ENCODE measurements at regions not wholly inside any gene's neighbourhood (a gene's known extent, or its start where the extent isn't known, plus 50 kb on each side); places are given as distances from the start of the nearest gene placed in this dataset.
"Not testable (repeated sequence)": the region's sequence is repeated elsewhere in the genome, so short reads cannot be mapped to it uniquely, and the experiment has no call there.

DNA sequence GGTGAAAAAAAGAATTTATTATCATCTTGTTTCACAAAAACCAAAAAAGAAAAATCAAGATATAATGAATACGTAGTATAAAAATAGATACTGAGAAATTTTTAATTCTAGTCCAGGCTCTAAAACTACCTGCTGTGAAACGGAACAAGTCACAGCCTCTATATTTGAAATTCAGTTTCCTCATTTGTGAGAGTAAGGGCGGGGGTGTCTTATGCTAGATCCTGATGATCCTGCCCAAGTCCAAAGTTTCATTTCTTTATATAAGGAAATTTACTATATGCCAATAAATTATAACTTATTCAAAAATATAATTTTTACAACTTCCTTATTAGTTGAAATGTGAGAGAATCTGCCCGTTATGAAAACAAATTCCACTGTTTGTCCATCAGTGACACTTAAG is 385.7 kb downstream of the CGGBP1 start:
- Mint-ChIP-seq H3K9me3 (ENCODE audit: low read depth, unreplicated experiment) (no peaks in the 10 kb centered on the region), H3K27ac (ENCODE audit: unreplicated experiment) (no peak overlapping the region), H3K4me3 (ENCODE audit: low read depth, unreplicated experiment) (no peak overlapping the region), H3K27me3 (ENCODE audit: unreplicated experiment) (no peaks in the 10 kb centered on the region), H3K4me1 (ENCODE audit: low read depth, unreplicated experiment) (no peaks in the 10 kb centered on the region), H3K36me3 (ENCODE audit: insufficient read depth, unreplicated experiment) (no peaks in the 10 kb centered on the region)
- CTCF ChIA-PET = no interaction called here
- TF ChIP-seq, protein P1, sequence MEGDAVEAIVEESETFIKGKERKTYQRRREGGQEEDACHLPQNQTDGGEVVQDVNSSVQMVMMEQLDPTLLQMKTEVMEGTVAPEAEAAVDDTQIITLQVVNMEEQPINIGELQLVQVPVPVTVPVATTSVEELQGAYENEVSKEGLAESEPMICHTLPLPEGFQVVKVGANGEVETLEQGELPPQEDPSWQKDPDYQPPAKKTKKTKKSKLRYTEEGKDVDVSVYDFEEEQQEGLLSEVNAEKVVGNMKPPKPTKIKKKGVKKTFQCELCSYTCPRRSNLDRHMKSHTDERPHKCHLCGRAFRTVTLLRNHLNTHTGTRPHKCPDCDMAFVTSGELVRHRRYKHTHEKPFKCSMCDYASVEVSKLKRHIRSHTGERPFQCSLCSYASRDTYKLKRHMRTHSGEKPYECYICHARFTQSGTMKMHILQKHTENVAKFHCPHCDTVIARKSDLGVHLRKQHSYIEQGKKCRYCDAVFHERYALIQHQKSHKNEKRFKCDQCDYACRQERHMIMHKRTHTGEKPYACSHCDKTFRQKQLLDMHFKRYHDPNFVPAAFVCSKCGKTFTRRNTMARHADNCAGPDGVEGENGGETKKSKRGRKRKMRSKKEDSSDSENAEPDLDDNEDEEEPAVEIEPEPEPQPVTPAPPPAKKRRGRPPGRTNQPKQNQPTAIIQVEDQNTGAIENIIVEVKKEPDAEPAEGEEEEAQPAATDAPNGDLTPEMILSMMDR (IDR thresholded peaks at IDR 0.05; ENCODE audit: unreplicated experiment) = no peak
- no TSS peak for BruUV-seq (replicated peaks)
- intact Hi-C loops (cut with micrococcal nuclease; ENCODE audit: unreplicated experiment) = loop anchor here (5.0 kb wide), 1 partner anchor 39 kb away; no protein-coding TSS in a partner anchor
- DNase-seq = no peak

DNA sequence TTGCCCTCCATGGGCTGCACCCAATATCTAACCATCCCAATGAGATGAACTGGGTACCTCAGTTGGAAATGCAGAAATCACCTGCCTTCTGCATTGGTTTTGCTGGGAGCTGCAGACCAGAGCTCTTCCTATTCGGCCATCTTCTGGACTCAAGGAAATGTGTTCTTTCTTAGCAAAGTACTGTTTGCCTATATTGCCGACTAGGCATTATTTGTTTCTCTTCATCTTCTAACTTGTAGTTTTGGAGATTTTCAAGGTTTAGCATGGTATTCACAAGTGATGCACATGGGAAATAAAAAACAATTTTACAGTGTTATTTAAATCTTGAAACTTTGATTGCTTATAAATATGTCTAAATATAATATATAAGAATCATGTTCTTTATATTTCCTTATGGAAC is 377.8 kb upstream of the POU1F1 start:
- CTCF ChIA-PET = no interaction called here
- Mint-ChIP-seq H3K9me3 (ENCODE audit: low read depth, unreplicated experiment) (peaks cover 5% of the 10 kb centered on the region), H3K27me3 (ENCODE audit: unreplicated experiment) (no peaks in the 10 kb centered on the region), H3K36me3 (ENCODE audit: insufficient read depth, unreplicated experiment) (no peaks in the 10 kb centered on the region), H3K4me3 (ENCODE audit: low read depth, unreplicated experiment) (no peak overlapping the region), H3K27ac (ENCODE audit: unreplicated experiment) (no peak overlapping the region), H3K4me1 (ENCODE audit: low read depth, unreplicated experiment) (no peaks in the 10 kb centered on the region)
- DNase-seq = no peak
- BruUV-seq (replicated peaks) = no TSS peak
- TF ChIP-seq, protein P1 (IDR thresholded peaks at IDR 0.05; ENCODE audit: unreplicated experiment) = no peak
- intact Hi-C loops (cut with micrococcal nuclease; ENCODE audit: unreplicated experiment) = no loop called here

- CTCF ChIA-PET; DNase-seq; H3K27ac Mint-ChIP-seq (ENCODE audit: unreplicated experiment); BruUV-seq (replicated peaks); H3K4me1 Mint-ChIP-seq (ENCODE audit: low read depth, unreplicated experiment); H3K27me3 Mint-ChIP-seq (ENCODE audit: unreplicated experiment); H3K9me3 Mint-ChIP-seq (ENCODE audit: low read depth, unreplicated experiment); H3K36me3 Mint-ChIP-seq (ENCODE audit: insufficient read depth, unreplicated experiment); H3K4me3 Mint-ChIP-seq (ENCODE audit: low read depth, unreplicated experiment); intact Hi-C loops (cut with micrococcal nuclease; ENCODE audit: unreplicated experiment): not testable (repeated sequence)
These were observed 376.8 kb upstream of the POU1F1 start for GRCh38 chr3:87653138-87653537.

DNA sequence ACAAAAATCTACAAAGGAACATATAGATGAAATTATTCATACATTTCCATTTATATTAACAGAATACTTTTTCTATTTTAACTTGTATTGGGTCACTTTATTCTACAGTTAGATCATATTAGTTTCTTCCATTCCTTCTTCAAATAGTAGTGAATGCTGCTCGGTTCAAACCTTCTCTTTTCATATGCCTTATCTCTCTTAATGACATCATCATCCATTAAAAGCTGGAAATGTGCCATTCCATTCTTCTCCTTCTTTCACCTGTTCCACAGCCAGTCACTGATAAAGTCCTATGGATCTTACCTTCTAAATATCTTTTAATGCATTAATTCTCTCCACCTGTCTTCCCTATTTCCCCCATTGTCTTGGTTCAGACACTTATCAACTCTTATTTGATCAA is 358.0 kb upstream of the POU1F1 start:
- no peak for DNase-seq
- Mint-ChIP-seq H3K4me1 (ENCODE audit: low read depth, unreplicated experiment) (no peaks in the 10 kb centered on the region), H3K36me3 (ENCODE audit: insufficient read depth, unreplicated experiment) (no peaks in the 10 kb centered on the region), H3K9me3 (ENCODE audit: low read depth, unreplicated experiment) (no peaks in the 10 kb centered on the region), H3K27me3 (ENCODE audit: unreplicated experiment) (no peaks in the 10 kb centered on the region), H3K4me3 (ENCODE audit: low read depth, unreplicated experiment) (no peak overlapping the region), H3K27ac (ENCODE audit: unreplicated experiment) (no peak overlapping the region)
- CTCF ChIA-PET = no interaction called here
- no TSS peak for BruUV-seq (replicated peaks)
- TF ChIP-seq, protein P1 (IDR thresholded peaks at IDR 0.05; ENCODE audit: unreplicated experiment) = no peak
- intact Hi-C loops (cut with micrococcal nuclease; ENCODE audit: unreplicated experiment) = no loop called here

DNA sequence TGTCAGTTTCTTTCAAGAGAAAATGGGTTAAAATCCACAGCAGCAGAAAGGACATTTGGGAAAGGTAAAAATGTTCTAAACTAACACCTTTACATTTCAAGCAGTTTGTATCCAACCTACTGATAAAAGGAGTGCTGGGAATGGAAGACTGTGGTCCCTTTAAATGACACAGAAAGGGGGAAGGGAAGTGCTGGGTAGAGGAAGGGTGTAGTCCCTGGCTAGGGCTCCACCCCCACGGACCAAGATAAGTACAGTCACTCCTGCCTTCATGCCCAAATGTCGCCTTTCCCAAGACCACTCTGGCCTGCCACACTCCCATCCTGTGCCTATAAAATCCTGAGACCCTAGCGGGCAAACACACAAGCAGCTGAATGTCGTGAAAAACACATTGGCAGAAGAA is 350.9 kb upstream of the POU1F1 start:
- CTCF ChIA-PET = no interaction called here
- intact Hi-C loops (cut with micrococcal nuclease; ENCODE audit: unreplicated experiment) = no loop called here
- DNase-seq = no peak
- TF ChIP-seq, protein P1 (IDR thresholded peaks at IDR 0.05; ENCODE audit: unreplicated experiment) = no peak
- Mint-ChIP-seq H3K9me3 (ENCODE audit: low read depth, unreplicated experiment) (no peaks in the 10 kb centered on the region), H3K4me3 (ENCODE audit: low read depth, unreplicated experiment) (no peak overlapping the region), H3K4me1 (ENCODE audit: low read depth, unreplicated experiment) (no peaks in the 10 kb centered on the region), H3K27me3 (ENCODE audit: unreplicated experiment) (no peaks in the 10 kb centered on the region), H3K27ac (ENCODE audit: unreplicated experiment) (no peak overlapping the region), H3K36me3 (ENCODE audit: insufficient read depth, unreplicated experiment) (no peaks in the 10 kb centered on the region)
- BruUV-seq (replicated peaks) = no TSS peak

Measured in Calu3 (cell line).